WTC11 (cell line): ENCODE measurements at regions not wholly inside any gene's neighbourhood (a gene's known extent, or its start where the extent isn't known, plus 50 kb on each side); places are given as distances from the start of the nearest gene placed in this dataset.

Source experiments
- ATAC-seq: fragments of 200-7000 bp; cut with Tn5 transposase; 2 replicates; pipeline ENCODE4 v1.10.0; 2021; ENCODE audit warnings: mild to moderate bottlenecking, moderate library complexity
- CTCF ChIA-PET: fragments of 300-600 bp; sonication (Branson Sonifier 250); formaldehyde crosslinking; loops from one replicate; lab custom pipeline; 2021; ENCODE audit warnings: antibody characterized with exemption; lab: Charles Lee
- POLR2A ChIA-PET: fragments of 350-600 bp; sonication (Branson Sonifier 250); formaldehyde crosslinking; loops from one replicate; lab custom pipeline; 2021; ENCODE audit warnings: antibody characterized with exemption; lab: Charles Lee
- DNase-seq: peaks from one replicate; pipeline ENCODE4 v3.0.0; 2021; ENCODE audit warnings: low spot score
- H3K27ac Mint-ChIP-seq: 2 replicates; pipeline ENCODE4 v1.8.0; 2021; ENCODE audit warnings: mixed read lengths
- H3K27me3 Mint-ChIP-seq: 2 replicates; pipeline ENCODE4 v1.8.0; 2021; ENCODE audit warnings: low read depth, mild to moderate bottlenecking, moderate library complexity, mixed read lengths
- H3K36me3 Mint-ChIP-seq: 2 replicates; pipeline ENCODE4 v1.8.0; 2021; ENCODE audit warnings: mixed read lengths
- H3K4me1 Mint-ChIP-seq: 2 replicates; pipeline ENCODE4 v1.8.0; 2022; ENCODE audit warnings: mixed read lengths
- H3K4me3 Mint-ChIP-seq: 2 replicates; pipeline ENCODE4 v1.8.0; 2021; ENCODE audit warnings: mild to moderate bottlenecking, moderate library complexity, mixed read lengths
- H3K9me3 Mint-ChIP-seq: 2 replicates; pipeline ENCODE4 v1.8.0; 2021; ENCODE audit warnings: mixed read lengths
- ELF4 ChIP-seq: sonication (generic); formaldehyde crosslinking; IDR thresholded peaks from 2 replicates; pipeline ENCODE4 v1.8.1; 2022; ENCODE audit warnings: low read depth, mild to moderate bottlenecking, moderate library complexity, missing genetic modification reagents
- EMX1 ChIP-seq: fragments of 250-450 bp; sonication (Bioruptor Pico); IDR thresholded peaks from 2 replicates; pipeline ENCODE4 v1.8.0; 2021; ENCODE audit warnings: mild to moderate bottlenecking
- FOXP1 ChIP-seq: sonication (generic); formaldehyde crosslinking; IDR thresholded peaks from 2 replicates; pipeline ENCODE4 v1.8.0; 2022; ENCODE audit warnings: missing genetic modification reagents, mild to moderate bottlenecking, moderate library complexity, borderline replicate concordance
- GTF2I ChIP-seq: fragments of 250-450 bp; sonication (Bioruptor Pico); conservative IDR thresholded peaks from 2 replicates; pipeline ENCODE4 v1.4.0; 2021; ENCODE audit warnings: mild to moderate bottlenecking
- IRF1 ChIP-seq: sonication (generic); formaldehyde crosslinking; IDR thresholded peaks from 2 replicates; pipeline ENCODE4 v1.8.0; 2023; ENCODE audit warnings: missing genetic modification reagents
- MYBL2 ChIP-seq: sonication (generic); formaldehyde crosslinking; IDR thresholded peaks from 2 replicates; pipeline ENCODE4 v1.8.1; 2023; ENCODE audit warnings: mild to moderate bottlenecking, moderate library complexity, missing genetic modification reagents
- TCF7 ChIP-seq: sonication (generic); formaldehyde crosslinking; IDR thresholded peaks from 2 replicates; pipeline ENCODE4 v1.8.0; 2022; ENCODE audit warnings: mild to moderate bottlenecking, low read depth, missing genetic modification reagents, moderate library complexity
- TEAD1 ChIP-seq: sonication (generic); formaldehyde crosslinking; IDR thresholded peaks from 2 replicates; pipeline ENCODE4 v1.8.0; 2022; ENCODE audit warnings: mild to moderate bottlenecking, missing genetic modification reagents
- ZNF219 ChIP-seq: sonication (generic); formaldehyde crosslinking; IDR thresholded peaks from 2 replicates; pipeline ENCODE4 v1.8.0; 2023; ENCODE audit warnings: missing genetic modification reagents, mild to moderate bottlenecking, borderline replicate concordance
- ZNF416 ChIP-seq: fragments of 250-450 bp; sonication (Bioruptor Pico); IDR thresholded peaks from 2 replicates; pipeline ENCODE4 v1.9.0; 2021; ENCODE audit warnings: mild to moderate bottlenecking, inconsistent platforms
- ZNF423 ChIP-seq: fragments of 250-450 bp; sonication (Bioruptor Pico); IDR thresholded peaks from 2 replicates; pipeline ENCODE4 v2.1.2; 2022; ENCODE audit warnings: mild to moderate bottlenecking, moderate library complexity
- ZNF512 ChIP-seq: sonication (generic); formaldehyde crosslinking; IDR thresholded peaks from 2 replicates; pipeline ENCODE4 v1.8.1; 2022; ENCODE audit warnings: missing genetic modification reagents, borderline replicate concordance
- ZNF671 ChIP-seq: fragments of 250-450 bp; sonication (Bioruptor Pico); IDR thresholded peaks from 2 replicates; pipeline ENCODE4 v1.8.0; 2021; ENCODE audit warnings: mild to moderate bottlenecking
- ZSCAN18 ChIP-seq: fragments of 250-450 bp; sonication (Bioruptor Pico); IDR thresholded peaks from 2 replicates; pipeline ENCODE4 v2.1.2; 2022; ENCODE audit warnings: mild to moderate bottlenecking, moderate library complexity
- TF ChIP-seq, protein P1 (sequence below): sonication (generic); formaldehyde crosslinking; IDR thresholded peaks from 2 replicates; pipeline ENCODE4 v1.8.0; 2022; ENCODE audit warnings: mild to moderate bottlenecking, missing genetic modification reagents
- TF ChIP-seq, protein P2 (sequence below): fragments of 250-450 bp; sonication (Bioruptor Pico); IDR thresholded peaks from 2 replicates; pipeline ENCODE4 v1.9.0; 2021; ENCODE audit warnings: mild to moderate bottlenecking, borderline replicate concordance

- H3K36me3 Mint-ChIP-seq, result peaks cover 1% of the 10 kb centered on the region; the same call in 1 of the 2 replicates
- TF ChIP-seq MYBL2 (CRISPR knock-in tag) (no peak), ZNF423 (peak; percentile 93), TEAD1 (CRISPR knock-in tag) (peak; percentile 27; the same call in 1 of the 2 replicates), ZNF219 (CRISPR knock-in tag) (no peak), GTF2I (CRISPR knock-in tag) (no peak), ZSCAN18 (no peak)
- TF ChIP-seq, protein P1, sequence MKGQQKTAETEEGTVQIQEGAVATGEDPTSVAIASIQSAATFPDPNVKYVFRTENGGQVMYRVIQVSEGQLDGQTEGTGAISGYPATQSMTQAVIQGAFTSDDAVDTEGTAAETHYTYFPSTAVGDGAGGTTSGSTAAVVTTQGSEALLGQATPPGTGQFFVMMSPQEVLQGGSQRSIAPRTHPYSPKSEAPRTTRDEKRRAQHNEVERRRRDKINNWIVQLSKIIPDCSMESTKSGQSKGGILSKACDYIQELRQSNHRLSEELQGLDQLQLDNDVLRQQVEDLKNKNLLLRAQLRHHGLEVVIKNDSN, result no peak
- TF ChIP-seq, all 79 proteins: peak for 2
- ATAC-seq (no peak), DNase-seq (peak; percentile 25)
- CTCF ChIA-PET, result interaction anchor here (0.6 to 1.3 kb wide), 3 partner anchors 14 to 70 kb away, joined by 3 to 4 read pairs (median 3); no protein-coding TSS in a partner anchor
- Mint-ChIP-seq H3K27me3 (no peaks in the 10 kb centered on the region; the same call in none of the 2 replicates), H3K9me3 (peaks cover 7% of the 10 kb centered on the region), H3K4me1 (peaks cover 22% of the 10 kb centered on the region), H3K4me3 (no peak overlapping the region), H3K27ac (no peak overlapping the region)
- POLR2A ChIA-PET, result no interaction called here
Measured at GRCh38 chr11:76279646-76280045, 73.3 kb upstream of the WNT11 start.

GRCh38 chr11:76279038-76279437, 72.7 kb upstream of the WNT11 start:
- ChIA-PET POLR2A (no interaction called here), CTCF (interaction anchor here (1.2 kb wide), 1 partner anchor 70 kb away, joined by 4 read pairs; no protein-coding TSS in a partner anchor)
- no peak for ATAC-seq
- Mint-ChIP-seq H3K27ac (no peak overlapping the region), H3K9me3 (peaks cover 13% of the 10 kb centered on the region), H3K27me3 (no peaks in the 10 kb centered on the region; the same call in none of the 2 replicates), H3K36me3 (peaks cover 5% of the 10 kb centered on the region; the same call in 1 of the 2 replicates), H3K4me1 (peaks cover 20% of the 10 kb centered on the region), H3K4me3 (no peak overlapping the region)
- TF ChIP-seq ZNF416 (no peak), ELF4 (CRISPR knock-in tag) (no peak), IRF1 (CRISPR knock-in tag) (no peak), ZNF671 (CRISPR knock-in tag) (no peak), EMX1 (no peak), FOXP1 (CRISPR knock-in tag) (no peak), ZNF512 (CRISPR knock-in tag) (no peak), TCF7 (CRISPR knock-in tag) (no peak)
- TF ChIP-seq, protein P2, sequence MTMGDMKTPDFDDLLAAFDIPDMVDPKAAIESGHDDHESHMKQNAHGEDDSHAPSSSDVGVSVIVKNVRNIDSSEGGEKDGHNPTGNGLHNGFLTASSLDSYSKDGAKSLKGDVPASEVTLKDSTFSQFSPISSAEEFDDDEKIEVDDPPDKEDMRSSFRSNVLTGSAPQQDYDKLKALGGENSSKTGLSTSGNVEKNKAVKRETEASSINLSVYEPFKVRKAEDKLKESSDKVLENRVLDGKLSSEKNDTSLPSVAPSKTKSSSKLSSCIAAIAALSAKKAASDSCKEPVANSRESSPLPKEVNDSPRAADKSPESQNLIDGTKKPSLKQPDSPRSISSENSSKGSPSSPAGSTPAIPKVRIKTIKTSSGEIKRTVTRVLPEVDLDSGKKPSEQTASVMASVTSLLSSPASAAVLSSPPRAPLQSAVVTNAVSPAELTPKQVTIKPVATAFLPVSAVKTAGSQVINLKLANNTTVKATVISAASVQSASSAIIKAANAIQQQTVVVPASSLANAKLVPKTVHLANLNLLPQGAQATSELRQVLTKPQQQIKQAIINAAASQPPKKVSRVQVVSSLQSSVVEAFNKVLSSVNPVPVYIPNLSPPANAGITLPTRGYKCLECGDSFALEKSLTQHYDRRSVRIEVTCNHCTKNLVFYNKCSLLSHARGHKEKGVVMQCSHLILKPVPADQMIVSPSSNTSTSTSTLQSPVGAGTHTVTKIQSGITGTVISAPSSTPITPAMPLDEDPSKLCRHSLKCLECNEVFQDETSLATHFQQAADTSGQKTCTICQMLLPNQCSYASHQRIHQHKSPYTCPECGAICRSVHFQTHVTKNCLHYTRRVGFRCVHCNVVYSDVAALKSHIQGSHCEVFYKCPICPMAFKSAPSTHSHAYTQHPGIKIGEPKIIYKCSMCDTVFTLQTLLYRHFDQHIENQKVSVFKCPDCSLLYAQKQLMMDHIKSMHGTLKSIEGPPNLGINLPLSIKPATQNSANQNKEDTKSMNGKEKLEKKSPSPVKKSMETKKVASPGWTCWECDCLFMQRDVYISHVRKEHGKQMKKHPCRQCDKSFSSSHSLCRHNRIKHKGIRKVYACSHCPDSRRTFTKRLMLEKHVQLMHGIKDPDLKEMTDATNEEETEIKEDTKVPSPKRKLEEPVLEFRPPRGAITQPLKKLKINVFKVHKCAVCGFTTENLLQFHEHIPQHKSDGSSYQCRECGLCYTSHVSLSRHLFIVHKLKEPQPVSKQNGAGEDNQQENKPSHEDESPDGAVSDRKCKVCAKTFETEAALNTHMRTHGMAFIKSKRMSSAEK (CRISPR knock-in tag), result no peak
- DNase-seq, result no peak
